ENCODE measurements at regions not wholly inside any gene's neighbourhood (a gene's known extent, or its start where the extent isn't known, plus 50 kb on each side); places are given as distances from the start of the nearest gene placed in this dataset.

GRCh38 chr22:26992556-26992955 lies 335.2 kb downstream of the MIAT start:
- TF ChIP-seq, protein P1, sequence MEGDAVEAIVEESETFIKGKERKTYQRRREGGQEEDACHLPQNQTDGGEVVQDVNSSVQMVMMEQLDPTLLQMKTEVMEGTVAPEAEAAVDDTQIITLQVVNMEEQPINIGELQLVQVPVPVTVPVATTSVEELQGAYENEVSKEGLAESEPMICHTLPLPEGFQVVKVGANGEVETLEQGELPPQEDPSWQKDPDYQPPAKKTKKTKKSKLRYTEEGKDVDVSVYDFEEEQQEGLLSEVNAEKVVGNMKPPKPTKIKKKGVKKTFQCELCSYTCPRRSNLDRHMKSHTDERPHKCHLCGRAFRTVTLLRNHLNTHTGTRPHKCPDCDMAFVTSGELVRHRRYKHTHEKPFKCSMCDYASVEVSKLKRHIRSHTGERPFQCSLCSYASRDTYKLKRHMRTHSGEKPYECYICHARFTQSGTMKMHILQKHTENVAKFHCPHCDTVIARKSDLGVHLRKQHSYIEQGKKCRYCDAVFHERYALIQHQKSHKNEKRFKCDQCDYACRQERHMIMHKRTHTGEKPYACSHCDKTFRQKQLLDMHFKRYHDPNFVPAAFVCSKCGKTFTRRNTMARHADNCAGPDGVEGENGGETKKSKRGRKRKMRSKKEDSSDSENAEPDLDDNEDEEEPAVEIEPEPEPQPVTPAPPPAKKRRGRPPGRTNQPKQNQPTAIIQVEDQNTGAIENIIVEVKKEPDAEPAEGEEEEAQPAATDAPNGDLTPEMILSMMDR (optimal IDR thresholded peaks at IDR 0.05 in 1 of 3, IDR thresholded peaks at IDR 0.05 in 1 of 3, conservative IDR thresholded peaks at IDR 0.05 in 1 of 3; ENCODE audit: extremely low read depth in 1 of 3, insufficient read depth in 2 of 3, low read length in 3 of 3): no peak
- no peak for TF ChIP-seq EZH2 (IDR thresholded peaks at IDR 0.05; ENCODE audit: low read length)

Measured in keratinocyte (primary cell).